Sigmoid colon (tissue), 4 donors: ENCODE measurements at regions not wholly inside any gene's neighbourhood (a gene's known extent, or its start where the extent isn't known, plus 50 kb on each side); places are given as distances from the start of the nearest gene placed in this dataset.

Source experiments
- CTCF ChIP-seq, 4 experiments: fragments of 450-650 bp in 3 of 4; fragments of 200-600 bp in 1 of 4; IDR thresholded peaks; one replicate each; pipeline ENCODE4 v1.5.1; 2016 to 2019; ENCODE audit warnings: antibody characterized with exemption in 4 of 4, mild to moderate bottlenecking in 3 of 4, moderate library complexity in 2 of 4
- POLR2AphosphoS5 ChIP-seq, 4 donors: sonication (generic); formaldehyde crosslinking; IDR thresholded peaks; one replicate each; pipeline ENCODE4 v1.6.1; 2017; ENCODE audit warnings: antibody characterized with exemption in 4 of 4

GRCh38 chr6:140572867-140573266, 1198.4 kb upstream of the CITED2 start:
- TF ChIP-seq CTCF (IDR thresholded peaks at IDR 0.05): no peak
- no peak for TF ChIP-seq POLR2AphosphoS5 (IDR thresholded peaks at IDR 0.05)
